DMS53 treated with DMSO at 0.1 percent for 48 hours (cell line): ENCODE measurements at regions not wholly inside any gene's neighbourhood (a gene's known extent, or its start where the extent isn't known, plus 50 kb on each side); places are given as distances from the start of the nearest gene placed in this dataset.
"Not testable (repeated sequence)": the region's sequence is repeated elsewhere in the genome, so short reads cannot be mapped to it uniquely, and the experiment has no call there.

ENCODE experiments used
- DNase-seq: peaks from one replicate; lab custom pipeline; 2025; ENCODE audit not compliant: unreplicated experiment; lab: John Stamatoyannopoulos, UW

DNA sequence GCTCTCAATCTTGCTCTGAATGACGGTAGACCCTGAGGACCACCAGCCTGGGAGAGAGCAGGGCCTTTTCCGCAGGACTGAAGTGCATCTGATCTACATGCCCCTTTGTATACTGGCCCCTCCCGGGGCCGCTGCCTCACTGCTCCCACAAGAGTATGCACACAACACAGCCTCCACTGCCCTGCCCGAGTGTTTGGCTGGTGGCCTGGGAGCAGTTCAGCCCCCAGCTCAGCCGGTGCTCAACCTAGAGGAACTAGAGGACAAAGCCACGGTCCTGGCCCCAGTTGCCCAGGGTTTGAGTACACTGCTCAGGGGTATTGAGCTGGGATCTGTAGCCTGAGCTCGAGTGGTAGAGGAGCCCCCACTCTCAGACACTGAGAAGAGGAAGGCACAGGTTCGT lies 118.9 kb upstream of the CAB39 start:
- no peak for DNase-seq

DNA sequence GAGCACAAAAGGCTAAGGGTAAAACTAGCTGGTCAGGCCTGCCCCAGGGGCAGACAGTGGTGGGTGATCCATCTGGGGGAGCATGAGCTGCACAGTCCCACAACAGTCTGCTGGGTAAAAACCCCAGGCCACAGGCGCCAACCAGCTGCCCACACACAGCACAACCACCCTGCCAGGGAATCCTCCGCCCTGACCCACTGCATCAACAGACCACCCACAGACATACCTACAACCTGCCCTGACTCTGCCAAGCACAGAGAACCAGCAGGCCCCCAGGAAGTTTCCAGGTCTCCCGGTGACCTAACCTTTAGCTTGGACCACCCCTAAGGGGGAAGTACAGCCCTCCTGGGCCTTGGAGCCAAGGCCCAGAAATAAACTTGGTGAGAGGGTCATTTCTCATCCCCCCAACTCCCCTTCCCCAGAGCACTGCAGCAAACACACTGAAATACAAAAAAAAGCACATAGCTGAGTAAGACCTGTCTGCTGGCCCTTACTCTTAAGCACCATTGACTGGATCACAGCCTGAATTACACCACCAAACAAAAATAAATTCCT lies 118.3 kb upstream of the CAB39 start:
- no peak for DNase-seq

DNA sequence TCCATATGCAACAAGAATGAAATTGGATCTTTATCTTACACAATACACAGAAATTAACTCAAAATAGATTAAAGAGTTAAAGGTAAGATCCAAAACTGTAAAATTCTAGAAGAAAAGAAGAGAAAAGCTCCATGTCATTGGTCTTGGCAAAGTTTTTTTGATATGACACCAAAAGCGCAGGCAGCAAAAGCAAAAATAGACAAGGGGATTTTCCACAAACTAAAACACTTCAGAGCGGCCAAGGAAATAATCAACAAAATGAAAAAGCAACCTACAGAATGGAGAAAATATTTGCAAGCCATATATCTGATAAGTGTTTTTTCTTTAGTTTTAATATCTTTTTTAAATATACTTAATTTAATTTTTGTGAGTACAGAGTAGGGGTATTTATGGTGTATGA lies 112.8 kb upstream of the CAB39 start:
- no peak for DNase-seq

DNA sequence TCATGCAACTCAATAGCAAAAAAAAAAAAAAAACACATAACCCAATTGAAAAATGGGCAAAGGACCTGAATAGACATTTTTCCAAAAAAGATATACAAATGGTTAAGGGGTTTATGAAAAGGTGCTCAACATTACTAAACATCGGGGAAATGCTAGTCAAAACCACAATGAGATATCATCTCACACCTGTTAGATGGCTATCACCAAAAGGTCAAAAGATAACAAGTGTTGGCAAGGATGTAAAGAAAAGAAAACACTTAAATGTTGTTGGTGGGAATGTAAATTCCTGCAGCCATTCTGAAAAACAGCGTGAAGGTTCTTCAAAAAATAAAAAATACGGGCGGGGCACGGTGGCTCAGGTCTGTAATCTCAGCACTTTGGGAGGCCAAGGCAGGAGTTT lies 112.4 kb upstream of the CAB39 start:
- DNase-seq = no peak

DNA sequence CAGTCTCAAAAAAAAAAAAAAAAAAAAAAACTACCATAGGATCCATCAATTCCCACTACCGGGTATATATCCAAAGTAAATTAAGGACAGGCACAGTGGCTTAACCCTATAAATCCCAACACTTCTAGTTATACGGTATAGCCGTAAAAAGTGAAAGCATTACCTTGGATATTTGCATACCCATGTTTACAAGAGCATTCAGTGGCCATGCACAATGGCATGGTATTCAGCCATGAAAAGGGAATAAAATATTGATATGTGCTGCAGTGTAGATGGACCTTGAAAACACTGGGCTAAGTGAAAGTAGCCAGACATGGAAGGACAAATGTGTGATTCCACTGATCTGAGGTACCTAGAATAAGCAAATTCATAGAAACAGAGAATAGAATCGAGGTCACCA lies 111.8 kb upstream of the CAB39 start:
- DNase-seq = no peak

DNA sequence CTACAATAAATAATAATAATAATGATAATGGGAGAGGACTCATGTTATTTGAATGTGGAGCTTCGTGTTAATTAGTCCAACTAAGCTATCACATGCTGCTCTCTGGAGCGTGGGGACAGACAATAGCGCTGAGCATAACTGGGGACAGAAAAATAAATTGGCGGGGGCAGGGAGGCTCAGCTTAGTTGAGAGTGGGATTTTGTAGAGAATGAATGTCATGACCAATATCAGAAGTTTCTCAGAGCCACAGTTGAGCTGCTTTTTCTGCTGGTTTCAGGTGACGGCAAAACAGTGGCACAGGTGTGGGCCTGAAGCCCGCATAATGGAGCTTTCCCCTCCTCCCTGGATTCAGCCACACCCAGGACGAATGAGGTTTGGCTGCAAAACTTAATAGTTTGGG lies 111.1 kb upstream of the CAB39 start:
- DNase-seq = no peak

DNA sequence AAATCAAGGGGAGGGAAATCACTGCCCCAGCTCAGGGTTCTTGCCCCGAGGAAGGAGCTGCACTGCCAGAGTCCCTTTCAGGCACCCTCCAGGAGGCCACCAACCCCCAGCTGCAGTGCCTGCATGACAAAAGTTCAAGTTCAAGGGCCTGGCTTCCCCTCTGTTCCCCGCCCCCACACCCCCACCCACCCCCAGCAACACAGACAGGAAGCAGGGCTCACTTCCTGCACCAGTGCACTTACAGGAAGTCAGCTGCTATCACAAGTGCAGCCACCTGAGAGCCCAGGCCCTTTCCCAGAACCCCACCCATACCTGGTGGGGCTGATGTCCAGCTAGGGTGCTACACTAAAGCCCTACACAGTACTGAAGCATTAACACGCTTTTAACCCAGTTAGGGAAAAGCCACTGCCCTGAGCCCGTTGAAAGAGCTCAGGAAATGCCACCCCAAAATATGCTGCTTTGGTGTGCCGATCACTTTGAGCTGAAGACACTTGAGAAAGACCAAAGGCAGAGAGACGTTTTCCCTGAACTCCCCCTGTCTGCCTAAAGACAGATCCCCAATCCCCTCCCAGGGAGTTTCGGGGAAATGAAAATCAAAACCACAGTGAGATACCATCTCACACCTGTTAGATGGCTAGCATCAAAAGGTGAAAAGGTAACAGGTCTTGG lies 109.9 kb upstream of the CAB39 start:
- DNase-seq = no peak

DNA sequence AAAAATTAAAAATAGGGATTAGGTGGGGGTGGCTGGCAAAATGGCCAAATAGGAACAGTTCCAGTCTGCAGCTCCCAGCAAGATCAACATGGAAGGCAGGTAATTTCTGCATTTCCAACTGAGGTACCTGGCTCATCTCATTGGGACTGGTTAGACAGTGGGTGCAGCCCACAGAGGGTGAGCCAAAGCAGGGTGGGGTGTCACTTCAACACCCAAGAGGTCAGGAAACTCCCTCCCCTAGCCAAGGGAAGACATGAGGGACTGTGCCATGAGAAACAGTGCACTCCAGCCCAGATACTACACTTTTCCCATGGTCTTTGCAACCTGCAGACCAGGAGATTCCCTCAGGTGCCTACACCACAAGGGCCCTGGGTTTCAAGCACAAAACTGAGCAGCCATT lies 109.3 kb upstream of the CAB39 start:
- DNase-seq = not testable (repeated sequence)

DNA sequence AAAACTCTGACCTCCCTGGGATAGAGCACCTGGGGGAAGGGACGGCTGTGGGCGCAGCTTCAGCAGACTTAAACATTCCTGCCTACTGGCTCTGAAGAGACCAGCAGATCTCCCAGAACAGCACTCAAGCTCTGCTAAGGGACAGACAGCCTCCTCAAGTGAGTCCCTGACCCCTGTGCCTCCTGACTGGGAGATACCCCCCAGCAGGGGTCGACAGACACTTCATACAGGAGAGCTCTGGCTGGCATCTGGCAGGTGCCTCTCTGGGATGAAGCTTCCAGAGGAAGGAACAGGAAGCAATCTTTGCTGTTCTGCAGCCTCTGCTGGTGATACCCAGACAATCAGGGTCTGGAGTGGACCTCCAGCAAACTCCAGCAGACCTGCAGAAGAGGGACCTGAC lies 108.5 kb upstream of the CAB39 start:
- DNase-seq = not testable (repeated sequence)

DNA sequence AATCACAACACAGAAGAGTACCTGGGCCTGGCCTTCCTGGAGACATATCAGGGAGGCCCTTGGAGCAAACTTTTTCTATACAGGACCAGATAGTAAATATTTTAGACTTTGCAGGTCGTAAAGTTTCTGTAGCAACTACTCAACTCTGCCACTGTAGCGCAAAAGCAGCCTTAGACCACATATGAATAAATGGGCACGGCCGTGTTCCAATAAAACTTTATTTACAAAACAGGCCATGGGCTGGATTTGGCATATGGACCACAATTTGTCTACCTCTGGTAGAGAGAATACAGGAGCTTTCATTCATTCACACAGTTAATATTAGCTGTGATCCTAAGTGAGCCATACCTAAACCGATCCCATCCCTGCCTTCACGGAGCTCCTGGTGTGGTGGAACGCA lies 98.6 kb upstream of the CAB39 start:
- DNase-seq = no peak

DNA sequence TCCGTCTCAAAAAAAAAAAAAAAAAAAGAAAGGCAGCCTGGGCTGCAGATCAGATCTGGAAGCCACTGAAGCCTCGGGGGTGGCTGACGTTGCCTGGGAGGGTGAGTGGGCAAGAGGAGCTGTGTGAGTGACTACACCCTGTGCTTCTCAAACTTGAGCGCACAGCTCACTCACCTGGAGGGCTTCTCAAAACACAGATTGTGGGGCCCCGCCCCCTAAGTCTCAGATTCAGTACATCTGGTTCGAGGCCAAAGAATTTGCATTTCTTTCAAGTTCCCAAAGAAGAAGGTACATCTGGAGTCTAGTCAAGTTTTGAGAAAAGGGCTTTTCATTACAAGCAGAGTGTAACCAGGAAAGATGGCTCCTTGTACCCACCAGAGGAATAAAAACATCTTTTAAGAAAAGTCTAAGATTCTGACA lies 97.7 kb upstream of the CAB39 start:
- DNase-seq = no peak

DNA sequence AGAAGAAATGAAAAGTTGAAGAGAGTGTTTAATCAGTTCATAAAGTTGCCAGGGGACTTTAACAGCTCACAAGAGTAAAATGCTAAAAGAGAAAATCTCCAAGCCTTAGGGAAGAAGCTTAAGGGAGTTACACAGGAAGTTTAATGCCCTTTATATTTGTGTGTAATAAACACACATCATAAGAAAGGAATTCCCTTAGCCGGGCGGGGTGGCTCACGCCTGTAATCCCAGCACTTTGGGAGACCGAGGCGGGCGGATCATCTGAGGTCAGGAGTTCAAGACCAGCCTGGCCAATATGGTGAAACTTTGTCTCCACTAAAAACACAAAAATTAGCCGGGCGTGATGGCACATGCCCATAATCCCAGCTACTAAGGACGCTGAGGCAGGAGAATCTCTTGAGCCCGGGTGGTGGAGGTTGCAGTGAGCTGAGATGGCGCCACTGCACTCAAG lies 95.4 kb upstream of the CAB39 start:
- DNase-seq = not testable (repeated sequence)

DNA sequence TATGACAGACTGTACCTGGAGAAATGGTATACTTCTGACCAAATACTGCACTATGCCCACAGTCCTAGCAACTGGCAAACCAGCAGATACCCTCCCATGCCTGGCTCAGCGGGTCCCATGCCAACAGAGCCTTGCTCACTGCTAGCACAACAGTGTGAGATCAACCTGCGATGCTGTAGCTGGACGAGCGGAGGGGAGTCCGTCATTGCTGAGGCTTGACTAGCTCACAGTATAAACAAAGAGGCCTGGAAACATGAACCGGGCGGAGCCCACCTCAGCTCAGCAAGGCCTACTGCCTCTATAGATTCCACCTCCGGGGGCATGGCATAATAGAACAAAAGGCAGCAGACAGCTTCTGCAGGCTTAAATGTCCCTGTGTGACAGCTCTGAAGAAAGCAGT lies 93.2 kb upstream of the CAB39 start:
- no peak for DNase-seq

DNA sequence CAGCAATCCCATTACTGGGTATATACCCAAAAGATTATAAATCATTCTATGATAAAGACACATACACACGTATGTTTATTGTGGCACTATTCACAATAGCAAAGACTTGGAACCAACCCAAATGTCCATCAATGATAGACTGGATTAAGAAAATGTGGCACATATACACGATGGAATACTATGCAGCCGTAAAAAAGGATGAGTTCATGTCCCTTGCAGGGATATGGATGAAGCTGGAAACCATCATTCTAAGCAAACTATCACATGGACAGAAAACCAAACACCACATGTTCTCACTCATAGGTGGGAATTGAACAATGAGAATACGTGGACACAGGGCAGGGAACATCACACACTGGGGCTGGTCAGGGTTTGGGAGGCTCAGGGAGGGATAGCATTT lies 87.4 kb upstream of the CAB39 start:
- not testable (repeated sequence) for DNase-seq

DNA sequence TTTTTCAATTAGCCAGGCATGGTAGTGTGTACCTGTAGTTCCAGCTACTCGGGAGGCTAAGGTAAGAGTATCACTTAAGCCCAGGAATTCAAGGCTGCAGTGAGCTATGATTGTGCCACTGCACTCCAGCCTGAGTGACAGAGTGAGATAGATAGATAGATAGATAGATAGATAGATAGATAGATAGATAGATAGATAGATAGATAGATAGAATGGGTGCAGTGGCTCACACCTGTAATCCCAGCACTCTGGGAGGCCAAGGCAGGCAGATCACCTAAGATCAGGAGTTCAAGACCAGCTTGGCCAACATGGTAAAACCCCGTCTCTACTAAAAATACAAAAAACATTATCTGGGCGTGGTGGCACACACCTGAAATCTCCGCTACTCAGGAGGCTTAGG lies 85.6 kb upstream of the CAB39 start:
- DNase-seq = not testable (repeated sequence)

DNA sequence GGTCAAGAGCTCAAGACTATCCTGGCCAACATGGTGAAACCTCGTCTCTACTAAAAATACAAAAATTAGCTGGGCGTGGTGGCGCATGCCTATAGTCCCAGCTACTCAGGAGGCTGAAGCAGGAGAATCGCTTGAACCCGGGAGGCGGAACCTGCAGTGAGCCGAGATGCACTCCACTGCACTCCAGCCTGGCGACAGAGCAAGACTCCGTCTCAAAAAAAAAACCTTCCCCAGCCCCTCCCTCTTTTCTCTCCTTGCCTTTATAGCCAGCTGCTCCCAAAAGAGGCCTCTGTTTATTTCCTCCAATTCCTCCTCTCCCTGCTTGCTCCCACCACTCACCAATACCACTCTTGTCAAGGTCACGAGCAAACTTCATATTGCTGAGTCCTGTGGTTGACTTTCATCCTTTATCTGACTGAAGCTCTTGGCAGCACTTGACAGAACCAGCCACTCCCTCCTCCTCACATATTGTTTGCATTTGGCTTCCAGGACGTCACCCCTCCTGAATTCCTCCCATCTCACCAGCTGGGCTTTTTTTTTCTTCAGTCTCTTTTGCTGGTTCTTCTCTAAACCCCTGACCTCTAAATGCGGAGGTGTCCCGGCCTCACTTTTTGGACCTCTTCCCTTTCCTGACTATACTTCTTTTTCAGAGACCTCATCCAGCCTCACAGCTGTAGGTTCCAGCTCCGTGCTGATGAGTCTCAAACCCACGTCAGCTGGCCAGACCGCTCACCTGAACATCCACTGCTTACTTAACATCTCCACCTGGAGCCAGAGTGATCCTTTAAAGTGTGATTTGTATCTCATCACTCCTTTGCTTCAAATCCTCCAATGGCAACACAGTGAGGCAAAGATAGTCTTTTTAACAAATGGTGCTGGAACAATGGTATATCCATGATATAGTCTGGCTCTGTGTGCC lies 84.6 kb upstream of the CAB39 start:
- DNase-seq = peak; percentile 39

DNA sequence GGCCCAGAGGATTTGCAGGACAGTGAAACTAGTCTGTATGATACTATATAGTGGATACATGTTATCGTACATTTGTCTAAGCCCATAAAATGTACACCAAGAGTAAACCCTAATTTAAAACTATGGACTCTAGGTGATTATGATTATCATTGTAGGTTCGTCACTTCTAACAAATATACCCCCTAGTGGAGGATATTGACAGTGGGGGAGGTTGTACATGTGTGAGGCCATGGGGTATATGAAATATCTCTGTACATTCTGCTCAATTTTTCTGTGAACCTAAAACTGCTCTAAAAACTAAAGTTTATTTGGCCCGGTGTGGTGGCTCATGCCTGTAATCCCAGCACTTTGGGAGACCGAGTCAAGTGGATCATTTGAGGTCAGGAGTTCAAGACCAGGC lies 81.2 kb upstream of the CAB39 start:
- DNase-seq = no peak

DNA sequence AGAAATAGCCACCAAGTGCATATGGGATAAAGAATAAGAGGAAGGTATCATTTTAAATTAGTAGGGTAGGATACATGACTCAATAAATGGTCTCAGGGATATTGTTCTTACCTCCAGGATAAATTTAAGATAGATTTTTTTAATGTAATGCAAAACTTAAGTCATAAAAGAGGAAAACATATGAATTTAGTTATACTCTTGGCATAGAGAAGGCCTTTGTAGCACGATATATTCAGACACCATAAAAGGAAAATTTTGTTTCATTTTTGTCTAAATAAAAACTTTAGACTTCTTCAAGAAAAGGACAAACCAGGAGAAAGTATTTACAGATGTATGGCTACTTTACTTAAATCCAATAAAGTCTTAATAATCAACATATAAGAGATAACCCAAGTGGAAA lies 78.5 kb upstream of the CAB39 start:
- no peak for DNase-seq

DNA sequence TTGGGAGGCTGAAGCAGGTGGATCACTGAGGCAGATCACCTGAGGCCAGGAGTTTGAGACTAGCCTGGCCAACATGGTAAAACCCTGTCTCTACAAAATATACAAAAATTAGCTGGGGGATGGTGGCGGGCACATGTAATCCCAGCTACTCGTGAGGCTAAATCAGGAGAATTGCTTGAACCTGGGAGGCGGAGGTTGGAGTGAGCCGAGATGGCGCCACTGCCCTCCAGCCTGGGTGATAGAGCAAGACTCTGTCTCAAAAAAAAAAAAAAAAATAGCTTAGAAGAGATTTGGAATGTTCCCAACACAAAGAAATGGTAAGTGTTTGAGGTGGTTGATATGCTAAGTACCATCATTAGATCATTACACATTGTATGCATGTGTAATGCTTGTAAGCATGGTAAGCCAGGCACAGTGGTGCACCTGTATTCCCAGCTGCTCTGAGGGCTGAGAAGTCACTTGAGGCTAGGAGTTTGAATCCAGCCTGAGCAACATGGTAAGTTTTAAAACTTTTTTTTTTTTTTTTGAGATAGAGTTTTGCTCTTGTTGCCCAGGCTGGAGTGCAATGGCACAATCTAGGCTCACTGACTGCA lies 77.8 kb upstream of the CAB39 start:
- not testable (repeated sequence) for DNase-seq

DNA sequence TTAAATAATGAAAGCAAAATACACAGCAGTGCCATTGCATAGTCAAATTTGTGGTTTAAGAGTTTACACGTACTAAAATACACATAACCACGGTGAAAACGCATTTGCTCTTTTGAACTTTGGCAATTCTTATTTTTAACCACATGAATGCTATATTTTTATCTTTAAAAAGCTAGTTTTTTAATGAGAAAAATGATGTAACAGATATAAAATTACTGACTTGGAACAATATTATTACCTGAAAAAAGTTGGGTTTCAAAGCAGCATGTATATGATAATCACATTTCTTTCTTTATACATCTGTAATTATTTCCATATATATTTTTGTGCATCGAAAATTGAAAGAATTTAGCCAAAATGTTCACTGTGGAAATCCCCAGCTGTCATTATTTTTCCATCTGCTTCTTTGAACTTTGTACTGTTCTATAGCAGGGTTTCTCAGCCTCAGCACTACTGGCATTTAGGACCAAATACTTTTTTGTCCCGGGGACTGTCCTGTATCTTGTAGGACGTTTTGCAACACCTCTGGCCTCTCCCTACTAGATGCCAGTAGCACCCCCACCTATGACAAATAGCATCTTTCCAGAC lies 75.9 kb upstream of the CAB39 start:
- no peak for DNase-seq

DNA sequence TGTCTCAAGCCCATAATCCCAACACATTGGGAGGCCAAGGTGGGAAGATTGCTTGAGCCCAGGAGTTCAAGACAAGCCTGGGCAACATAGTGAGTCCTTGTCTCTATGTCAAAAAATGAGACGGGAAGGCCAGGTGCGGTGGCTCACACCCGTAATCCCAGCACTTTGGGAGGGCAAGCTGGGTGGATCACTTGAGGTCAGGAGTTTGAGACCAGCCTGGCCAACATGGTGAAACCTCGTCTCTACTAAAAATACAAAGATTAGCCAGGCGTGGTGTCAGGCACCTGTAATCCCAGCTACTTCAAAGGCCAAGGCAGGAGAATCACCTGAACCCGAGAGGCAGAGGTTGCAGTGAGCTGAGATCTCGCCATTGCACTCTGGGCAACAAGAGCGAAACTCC lies 75.2 kb upstream of the CAB39 start:
- not testable (repeated sequence) for DNase-seq
